GM12891 (cell line): ENCODE measurements at regions not wholly inside any gene's neighbourhood (a gene's known extent, or its start where the extent isn't known, plus 50 kb on each side); places are given as distances from the start of the nearest gene placed in this dataset.

ENCODE experiments used
- POLR2A ChIP-seq: IDR thresholded peaks from 2 replicates; pipeline ENCODE4 v1.6.1; 2011; ENCODE audit warnings: low read depth, low read length, control low read depth
- POLR2AphosphoS5 ChIP-seq: IDR thresholded peaks from 2 replicates; pipeline ENCODE4 v1.6.1; 2011; ENCODE audit warnings: low read depth, low read length, control low read depth
- POU2F2 ChIP-seq: IDR thresholded peaks from 2 replicates; pipeline ENCODE4 v1.6.1; 2011; ENCODE audit warnings: low read depth, mild to moderate bottlenecking, control low read depth, low read length, moderate library complexity
- SPI1 ChIP-seq: IDR thresholded peaks from 2 replicates; pipeline ENCODE4 v1.6.1; 2011; ENCODE audit warnings: low read depth, low read length, control low read depth
- TAF1 ChIP-seq: IDR thresholded peaks from 2 replicates; pipeline ENCODE4 v1.6.1; 2011; ENCODE audit warnings: low read depth, low read length, control low read depth

DNA sequence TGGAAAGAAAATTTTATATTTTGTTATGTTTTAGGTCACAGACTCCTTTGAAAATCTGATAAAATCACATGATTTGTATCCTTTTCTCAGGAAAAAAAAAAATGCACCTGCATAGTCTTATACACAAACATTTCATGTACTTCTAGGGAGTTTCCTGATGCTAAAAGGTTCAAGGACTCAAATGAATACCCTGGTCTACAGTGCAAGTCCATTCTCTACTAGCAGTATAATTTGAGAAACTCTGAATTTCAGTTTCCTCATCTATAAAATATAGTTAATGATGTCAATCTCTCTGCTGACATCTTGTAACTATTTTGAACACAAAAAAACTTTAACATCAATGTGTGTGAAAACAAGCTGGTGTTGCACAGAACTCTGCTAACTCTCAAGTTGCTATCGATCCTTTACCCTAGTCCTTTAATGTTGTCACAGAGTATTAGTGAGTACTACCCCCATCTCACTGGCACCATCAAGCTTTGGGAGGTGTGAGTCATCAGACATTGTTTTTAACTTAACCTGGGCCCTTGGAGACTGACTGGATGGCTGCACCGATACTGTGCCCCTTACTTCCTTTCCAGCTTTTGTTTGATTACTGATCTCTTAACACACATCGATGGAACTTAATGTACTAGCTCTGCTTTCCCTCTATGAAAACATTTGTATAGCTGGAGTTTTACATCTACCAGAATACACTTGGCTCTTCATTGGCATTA is 251.9 kb upstream of the SOX5 start:
- TF ChIP-seq POLR2AphosphoS5 (no peak), POLR2A (no peak), TAF1 (no peak), POU2F2 (no peak), SPI1 (no peak)
